Neutrophil (primary cell): ENCODE measurements at regions not wholly inside any gene's neighbourhood (a gene's known extent, or its start where the extent isn't known, plus 50 kb on each side); places are given as distances from the start of the nearest gene placed in this dataset.

Experiments
- H3K27ac ChIP-seq: fragments of 200-600 bp; sonication (generic); 2 replicates; pipeline ENCODE4 v1.5.1; 2016; ENCODE audit warnings: mild to moderate bottlenecking, moderate library complexity
- H3K27me3 ChIP-seq: fragments of 200-600 bp; sonication (generic); 2 replicates; pipeline ENCODE4 v1.6.0; 2016; ENCODE audit warnings: mild to moderate bottlenecking
- H3K36me3 ChIP-seq: fragments of 200-600 bp; sonication (generic); 2 replicates; pipeline ENCODE4 v1.5.1; 2017
- H3K4me1 ChIP-seq, 2 experiments: fragments of 200-600 bp in 1 of 2; sonication (generic) in 1 of 2; 1 replicate in 1 of 2; 2 replicates in 1 of 2; pipeline versions ENCODE4 v1.5.1 to v1.6.1; 2013 to 2016; ENCODE audit warnings: low read depth in 1 of 2, low read length in 1 of 2, mild to moderate bottlenecking in 1 of 2, moderate library complexity in 1 of 2; ENCODE audit not compliant: control insufficient read depth in 1 of 2, insufficient read depth in 1 of 2
- H3K4me3 ChIP-seq, 2 experiments: fragments of 200-600 bp in 1 of 2; sonication (generic) in 1 of 2; 1 replicate in 1 of 2; 2 replicates in 1 of 2; pipeline ENCODE4 v1.5.1; 2013 to 2016; ENCODE audit warnings: low read depth in 1 of 2, low read length in 1 of 2, mild to moderate bottlenecking in 1 of 2, moderate library complexity in 1 of 2
- H3K9me3 ChIP-seq: fragments of 200-600 bp; sonication (generic); 2 replicates; pipeline ENCODE4 v1.5.1; 2016
- CTCF ChIP-seq: fragments of 200-600 bp; sonication (generic); IDR thresholded peaks from 2 replicates; pipeline ENCODE4 v1.5.1; 2016; ENCODE audit warnings: antibody characterized with exemption

DNA sequence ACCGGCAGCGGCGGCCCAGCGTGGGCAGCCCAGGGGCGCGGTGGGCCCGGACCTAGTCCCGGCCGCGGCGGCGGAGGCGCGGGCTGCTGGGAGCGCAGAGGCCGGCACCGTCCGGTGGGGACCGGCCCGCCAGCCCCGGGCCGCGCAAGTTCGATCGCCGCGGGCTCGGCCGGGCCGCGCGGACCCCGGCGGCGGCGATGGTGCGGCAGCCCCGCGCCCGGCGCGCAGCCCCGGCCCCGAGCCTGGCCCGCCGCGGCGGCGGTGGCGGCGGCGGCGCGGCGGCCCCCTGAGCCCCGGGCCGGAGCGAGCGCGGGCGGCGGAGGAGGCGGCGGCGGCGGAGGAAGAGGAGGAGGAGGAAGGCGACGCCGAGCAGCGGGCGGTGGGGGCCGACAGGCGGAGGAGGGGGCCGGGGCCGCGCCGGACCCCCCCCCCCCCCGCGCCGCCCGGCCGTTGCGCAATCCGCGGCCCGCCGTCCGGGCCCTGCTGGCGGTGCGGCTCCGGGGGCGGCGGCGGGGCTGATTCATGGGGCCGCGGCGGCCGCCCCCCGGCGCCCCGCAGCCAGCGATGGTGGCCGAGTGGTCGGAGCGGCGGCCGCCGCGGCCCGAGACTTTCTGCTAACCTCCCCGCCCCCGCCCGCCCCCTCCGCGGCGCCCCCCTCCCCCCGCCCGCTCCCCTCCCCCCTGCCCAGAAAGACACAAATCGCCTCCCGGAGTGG is 1251.9 kb downstream of the BRD1 start:
- TF ChIP-seq CTCF, result no peak
- Histone ChIP-seq H3K27me3 (peaks cover 69% of the 10 kb centered on the region), H3K36me3 (no peaks in the 10 kb centered on the region), H3K27ac (no peak overlapping the region), H3K4me3 (no peak overlapping the region), H3K4me1 (no peaks in the 10 kb centered on the region), H3K9me3 (no peaks in the 10 kb centered on the region)

GRCh38 chr22:48574776-48575617 is 1252.7 kb downstream of the BRD1 start:
- Histone ChIP-seq H3K27ac (no peak overlapping the region), H3K36me3 (no peaks in the 10 kb centered on the region), H3K9me3 (no peaks in the 10 kb centered on the region), H3K4me1 (no peaks in the 10 kb centered on the region), H3K27me3 (peaks cover 70% of the 10 kb centered on the region), H3K4me3 (no peak overlapping the region)
- TF ChIP-seq CTCF, result no peak

- Histone ChIP-seq H3K36me3 (no peaks in the 10 kb centered on the region), H3K4me3 (no peak overlapping the region), H3K4me1 (no peaks in the 10 kb centered on the region), H3K27ac (no peak overlapping the region), H3K9me3 (no peaks in the 10 kb centered on the region), H3K27me3 (peaks cover 76% of the 10 kb centered on the region)
- no peak for TF ChIP-seq CTCF
Measured at GRCh38 chr22:48573766-48574165, 1253.9 kb downstream of the BRD1 start.

GRCh38 chr22:48572951-48573350 is 1254.7 kb downstream of the BRD1 start:
- H3K4me3 ChIP-seq, result no peak overlapping the region
- H3K27ac ChIP-seq, result no peak overlapping the region
- TF ChIP-seq CTCF, result no peak
- H3K9me3 ChIP-seq, result no peaks in the 10 kb centered on the region
- H3K4me1 ChIP-seq, result no peaks in the 10 kb centered on the region
- no peaks in the 10 kb centered on the region for H3K36me3 ChIP-seq
- peaks cover 76% of the 10 kb centered on the region for H3K27me3 ChIP-seq

- Histone ChIP-seq H3K27me3 (peaks cover 77% of the 10 kb centered on the region), H3K9me3 (no peaks in the 10 kb centered on the region), H3K4me3 (no peak overlapping the region), H3K4me1 (no peaks in the 10 kb centered on the region), H3K36me3 (no peaks in the 10 kb centered on the region), H3K27ac (no peak overlapping the region)
- TF ChIP-seq CTCF, result no peak
Measured at GRCh38 chr22:48570912-48571311, 1256.8 kb downstream of the BRD1 start.
